Mammary epithelial cell (primary cell): ENCODE measurements at regions not wholly inside any gene's neighbourhood (a gene's known extent, or its start where the extent isn't known, plus 50 kb on each side); places are given as distances from the start of the nearest gene placed in this dataset.

ENCODE experiments used
- CTCF ChIP-seq, 2 donors: IDR thresholded peaks in 1 of 2; conservative IDR thresholded peaks in 1 of 2; 2 replicates each; pipeline ENCODE4 v1.5.1; 2011 to 2012; ENCODE audit warnings: inconsistent platforms in 2 of 2, low read length in 2 of 2, mild to moderate bottlenecking in 2 of 2, control low read depth in 1 of 2, low read depth in 1 of 2; ENCODE audit not compliant: insufficient read depth in 1 of 2; ENCODE audit errors: extremely low read depth in 1 of 2
- EZH2 ChIP-seq: IDR thresholded peaks from 2 replicates; pipeline ENCODE4 v1.6.1; 2012; ENCODE audit warnings: low read length, inconsistent platforms, borderline replicate concordance

DNA sequence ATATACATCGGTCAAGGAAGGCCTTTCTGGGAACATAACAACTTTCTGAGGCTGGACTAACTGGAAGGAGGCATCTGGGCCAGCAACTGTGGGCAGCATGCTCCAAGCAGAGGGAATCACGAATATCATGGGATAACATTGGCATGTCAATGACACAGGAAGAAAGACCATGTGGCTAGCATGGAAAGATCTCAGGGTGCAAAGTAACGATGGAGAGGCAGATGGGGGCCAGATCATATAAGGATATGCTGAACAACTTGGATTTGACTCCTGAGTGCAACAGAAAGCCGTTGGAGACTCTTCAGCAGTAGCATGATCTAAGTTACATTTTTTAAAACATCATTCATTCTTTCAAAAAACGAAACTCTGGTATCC, 133.6 kb downstream of the FOXI3 start:
- TF ChIP-seq CTCF (conservative IDR thresholded peaks at IDR 0.05 in 1 of 2, IDR thresholded peaks at IDR 0.05 in 1 of 2; ENCODE audit: extremely low read depth in 1 of 2, insufficient read depth in 1 of 2, low read depth in 1 of 2, low read length in 2 of 2) = no peak
- TF ChIP-seq EZH2 = no peak
